GM18868 (cell line): ENCODE measurements at regions not wholly inside any gene's neighbourhood (a gene's known extent, or its start where the extent isn't known, plus 50 kb on each side); places are given as distances from the start of the nearest gene placed in this dataset.
"Not testable (repeated sequence)": the region's sequence is repeated elsewhere in the genome, so short reads cannot be mapped to it uniquely, and the experiment has no call there.

ENCODE experiments used
- ATAC-seq: cut with Tn5 transposase; IDR thresholded peaks from one replicate; pipeline ENCODE4 v1.9.1; 2021; ENCODE audit warnings: mild to moderate bottlenecking, moderate library complexity; ENCODE audit not compliant: unreplicated experiment

DNA sequence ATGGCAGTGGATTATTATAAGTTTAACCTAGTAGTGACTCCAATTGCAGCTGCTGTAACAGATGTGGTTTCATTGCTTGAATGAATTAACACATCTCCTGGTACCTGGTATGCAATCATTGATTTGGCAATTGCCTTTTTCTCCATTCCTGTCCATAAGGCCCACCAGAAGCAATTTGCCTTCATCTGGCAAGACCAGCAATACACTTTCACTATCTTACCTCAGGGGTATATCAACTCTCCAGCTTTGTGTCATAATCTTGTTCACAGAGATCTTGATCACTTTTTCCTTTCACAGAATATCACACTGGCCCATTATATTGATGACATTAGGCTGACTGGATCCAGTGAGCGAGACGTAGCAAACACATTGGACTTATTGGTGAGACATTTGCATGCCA, 128.7 kb upstream of the ZC3H12C start:
- ATAC-seq, result no peak

DNA sequence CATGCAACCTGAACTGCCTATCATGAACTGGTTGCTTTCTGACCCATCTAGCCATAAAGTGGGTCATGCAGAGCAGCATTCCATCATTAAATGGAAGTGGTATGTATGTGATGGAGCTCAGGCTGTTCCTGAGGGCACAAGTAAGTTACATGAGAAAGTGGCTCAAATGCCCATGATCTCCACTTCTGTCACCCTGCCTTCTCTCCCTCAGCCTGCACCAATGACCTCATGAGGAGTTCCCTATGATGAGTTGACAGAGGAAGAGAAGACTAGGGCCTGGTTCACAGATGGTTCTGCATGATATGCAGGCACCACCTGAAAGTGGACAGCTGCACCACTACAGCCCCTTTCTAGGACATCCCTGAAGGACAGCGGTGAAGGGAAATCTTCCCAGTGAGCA, 127.7 kb upstream of the ZC3H12C start:
- ATAC-seq, result not testable (repeated sequence)

DNA sequence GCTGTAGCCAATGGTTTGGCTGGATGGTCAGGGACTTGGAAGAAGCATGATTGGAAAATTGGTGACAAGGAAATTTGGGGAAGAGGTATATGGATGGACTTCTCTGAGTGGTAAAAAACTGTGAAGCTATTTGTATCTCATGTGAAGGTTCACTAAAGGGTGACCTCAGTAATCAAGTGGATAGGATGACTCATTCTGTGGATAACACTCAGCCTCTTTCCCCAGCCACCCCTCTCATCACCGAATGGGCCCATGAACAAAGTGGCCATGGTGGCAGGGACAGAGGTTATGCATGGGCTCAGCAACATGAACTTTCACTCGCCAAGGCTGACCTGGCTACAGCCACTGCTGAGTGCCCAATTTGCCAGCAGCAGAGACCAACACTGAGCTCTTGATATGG, 127.3 kb upstream of the ZC3H12C start:
- not testable (repeated sequence) for ATAC-seq

DNA sequence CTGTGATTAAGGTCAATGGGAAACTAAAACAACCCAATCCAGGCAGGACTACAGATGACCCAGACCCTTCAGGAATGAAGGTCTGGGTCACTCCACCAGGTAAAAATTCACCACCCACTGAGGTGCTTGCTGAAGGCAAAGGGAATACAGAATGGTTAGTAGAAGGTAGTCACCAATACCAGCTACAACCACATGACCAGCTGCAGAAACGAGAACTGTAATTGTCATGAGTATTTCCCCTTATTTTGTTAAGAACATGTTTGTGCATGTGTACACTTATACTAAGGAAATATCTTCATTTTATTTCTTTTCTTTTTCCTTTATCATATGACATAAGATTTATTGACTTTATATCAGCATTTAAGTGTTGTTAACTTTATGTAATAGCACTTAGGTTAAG, 126.1 kb upstream of the ZC3H12C start:
- not testable (repeated sequence) for ATAC-seq

DNA sequence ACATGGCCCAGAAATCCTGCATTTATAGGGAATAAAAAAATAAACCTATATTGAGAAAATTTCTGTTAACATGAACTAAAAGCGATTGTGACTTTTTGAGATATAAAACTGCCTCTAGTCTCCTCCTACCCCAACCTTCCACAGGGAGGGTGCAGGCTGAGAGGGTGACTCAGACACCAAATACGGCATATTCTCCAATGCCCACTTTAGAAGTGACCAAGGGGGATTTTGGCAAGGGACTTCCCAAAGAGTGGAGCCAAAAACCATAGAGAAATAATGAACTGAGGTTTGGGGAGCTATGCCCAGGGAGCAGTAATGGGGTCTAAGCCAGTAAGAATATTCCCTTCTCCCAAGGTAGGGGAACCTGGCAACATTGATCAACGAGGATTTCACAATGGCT, 124.9 kb upstream of the ZC3H12C start:
- ATAC-seq, result peak; percentile 38

DNA sequence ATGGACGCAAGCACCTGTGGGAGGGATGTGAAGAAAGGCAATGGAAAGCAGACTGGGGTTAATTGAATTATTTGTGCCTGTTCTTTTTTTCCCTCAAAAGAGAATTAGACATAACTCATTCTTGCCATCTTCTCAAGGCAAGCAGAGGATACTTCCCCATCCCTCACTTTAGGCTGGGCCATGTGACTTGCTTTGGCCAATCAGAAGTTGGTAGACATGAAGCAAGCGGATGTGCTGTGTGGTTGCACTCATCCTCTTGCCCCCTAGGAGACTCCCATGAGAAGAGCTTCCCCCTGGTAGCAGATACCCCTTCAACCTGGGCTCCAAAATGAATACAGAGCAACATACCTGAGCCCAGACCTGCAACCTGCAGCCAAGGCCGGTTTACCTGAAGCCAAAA, 124.4 kb upstream of the ZC3H12C start:
- ATAC-seq, result no peak

DNA sequence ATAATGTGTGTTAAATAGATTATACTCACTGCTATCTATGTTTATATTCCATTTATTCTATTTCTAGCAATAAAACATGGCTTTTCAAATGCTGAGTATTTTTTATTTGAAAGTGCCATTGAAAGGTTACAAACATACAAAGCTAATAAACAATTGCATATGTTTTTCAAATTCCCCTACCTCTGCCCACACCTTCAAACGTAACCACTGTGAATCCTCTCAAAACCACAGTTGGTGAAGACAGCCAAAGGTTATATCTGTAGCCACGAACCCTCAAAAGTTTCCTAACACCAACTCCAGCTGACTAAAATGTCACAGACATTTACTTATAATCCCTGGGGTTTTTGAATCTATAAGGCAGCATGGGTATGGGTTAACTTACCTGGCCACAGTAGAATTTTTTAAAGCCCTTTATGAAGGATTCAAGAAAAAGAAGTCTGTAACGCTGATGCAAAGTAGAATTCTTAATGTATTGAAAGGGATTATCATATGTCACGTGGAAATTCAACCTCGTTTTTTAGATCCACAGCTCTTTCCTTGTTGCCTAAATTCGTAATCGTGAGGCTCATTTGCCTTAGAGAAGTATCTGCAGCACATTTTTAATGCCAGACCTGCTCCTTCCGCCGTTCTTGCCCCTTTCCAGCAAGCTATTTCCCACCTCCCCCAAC, 122.5 kb upstream of the ZC3H12C start:
- ATAC-seq, result peak; percentile 61

DNA sequence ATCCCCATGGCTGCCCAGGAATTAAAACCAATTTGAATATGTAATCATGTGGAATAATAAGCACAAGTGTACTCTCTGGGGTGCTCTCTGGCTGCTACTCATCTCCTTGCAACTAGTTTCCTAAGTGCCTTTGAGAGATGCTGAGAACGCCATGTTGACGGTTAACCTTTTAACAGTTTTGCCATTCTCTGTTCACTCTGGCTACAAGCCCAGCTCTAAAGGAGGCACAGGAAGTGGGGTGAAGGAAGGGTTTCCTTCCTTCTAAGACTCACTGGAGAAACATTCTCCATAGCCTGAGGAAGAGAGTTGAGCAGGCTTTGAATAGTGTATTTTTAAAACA, 122.0 kb upstream of the ZC3H12C start:
- ATAC-seq, result no peak

DNA sequence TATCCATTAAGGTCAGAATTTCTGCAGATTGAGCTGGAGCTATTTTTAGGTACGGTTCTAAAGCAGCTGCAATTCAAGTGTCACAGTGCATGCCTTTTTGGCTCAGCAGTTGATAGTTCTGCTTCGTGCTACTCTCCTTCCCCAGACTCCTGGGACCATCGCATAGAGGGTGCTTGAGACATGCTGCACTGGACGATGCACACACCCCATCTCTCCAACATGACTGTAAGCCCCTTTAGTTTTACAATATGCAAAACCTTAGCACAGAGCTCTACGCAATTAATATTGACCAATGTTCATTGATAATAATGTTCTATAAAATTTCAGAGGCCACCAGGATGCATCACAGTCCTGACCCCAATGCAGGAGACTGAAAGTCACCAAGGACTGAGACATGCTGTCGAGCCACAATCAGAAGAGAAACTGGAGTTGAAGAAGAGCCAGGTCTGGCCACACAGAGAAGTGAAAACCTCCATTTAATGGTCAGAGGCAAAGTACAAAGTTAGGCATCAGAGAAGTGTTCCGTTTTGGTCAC, 120.9 kb upstream of the ZC3H12C start:
- peak; percentile 53 for ATAC-seq

DNA sequence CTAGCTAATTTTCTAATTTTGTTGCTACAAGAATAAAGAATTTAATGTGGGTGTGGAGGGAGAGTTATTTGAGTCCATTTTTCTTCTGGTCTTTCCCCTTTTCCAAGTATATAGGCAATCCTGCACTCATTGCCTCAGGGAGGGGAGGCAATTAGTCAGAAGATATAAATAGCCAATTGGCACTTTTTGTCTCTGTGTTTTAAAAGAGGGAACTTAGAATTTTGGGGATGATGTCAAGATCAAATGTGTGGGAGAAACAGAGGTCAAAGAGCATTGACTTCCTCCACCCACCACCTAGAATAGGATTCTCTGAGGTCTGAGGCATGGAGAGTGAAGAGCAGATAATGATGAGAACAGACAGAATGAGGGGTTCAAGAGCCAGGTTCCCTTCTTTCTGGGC, 120.3 kb upstream of the ZC3H12C start:
- no peak for ATAC-seq

DNA sequence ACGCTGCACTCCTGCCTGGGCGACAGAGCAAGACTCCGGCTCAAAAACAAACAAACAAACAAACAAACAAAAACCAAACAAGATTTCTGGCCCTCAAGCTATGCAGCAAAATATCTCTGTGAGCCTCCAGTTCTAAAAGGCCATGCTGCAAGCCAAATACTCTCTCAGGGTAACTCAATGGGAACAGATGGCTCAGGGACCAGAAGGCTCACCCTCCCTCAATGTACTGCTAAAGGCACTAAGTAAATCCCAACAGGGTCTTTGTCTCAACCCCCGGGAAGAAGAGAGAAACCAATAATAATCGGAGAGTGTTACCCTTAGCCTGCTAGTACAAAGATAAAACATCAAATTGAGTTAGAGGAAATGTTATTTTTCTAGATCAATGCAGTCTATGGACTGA, 119.7 kb upstream of the ZC3H12C start:
- ATAC-seq, result no peak

DNA sequence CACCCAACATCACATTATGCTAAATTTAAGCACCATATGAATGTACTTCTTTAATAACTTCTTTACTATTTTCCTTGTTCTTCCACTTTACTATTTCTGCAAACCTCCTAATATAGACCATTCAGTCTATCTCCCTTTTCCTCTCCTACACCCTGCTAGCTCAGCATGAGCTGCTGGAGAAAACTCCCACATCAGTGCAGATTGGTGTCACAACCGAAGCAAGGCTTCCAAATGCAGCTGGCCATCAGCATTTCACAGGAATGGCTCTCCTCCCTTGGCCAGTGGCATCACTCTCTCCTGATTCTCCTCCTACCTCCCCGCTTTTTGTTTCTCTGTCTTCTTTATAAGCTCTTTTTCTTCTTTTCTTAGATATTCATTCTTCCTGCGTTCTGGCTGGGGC, 118.7 kb upstream of the ZC3H12C start:
- ATAC-seq, result no peak

DNA sequence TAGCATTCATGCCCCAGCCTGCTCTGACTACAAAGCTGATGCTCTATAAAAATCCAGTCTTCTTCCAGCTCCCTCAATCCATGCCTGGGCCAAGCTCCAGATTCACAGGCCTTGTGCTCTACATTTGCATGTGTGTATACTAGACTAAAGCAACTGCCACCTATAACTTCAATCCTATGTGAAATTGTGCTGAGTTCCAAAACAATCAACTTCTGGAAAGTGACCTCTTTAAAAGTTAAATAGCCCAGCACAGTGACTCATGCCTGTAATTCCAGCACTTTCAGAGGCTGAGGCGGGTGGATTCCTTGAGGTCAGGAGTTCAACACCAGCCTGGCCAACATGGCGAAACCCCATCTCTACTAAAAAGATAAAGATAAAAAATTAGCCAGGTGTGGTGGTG, 114.3 kb upstream of the ZC3H12C start:
- ATAC-seq, result no peak

DNA sequence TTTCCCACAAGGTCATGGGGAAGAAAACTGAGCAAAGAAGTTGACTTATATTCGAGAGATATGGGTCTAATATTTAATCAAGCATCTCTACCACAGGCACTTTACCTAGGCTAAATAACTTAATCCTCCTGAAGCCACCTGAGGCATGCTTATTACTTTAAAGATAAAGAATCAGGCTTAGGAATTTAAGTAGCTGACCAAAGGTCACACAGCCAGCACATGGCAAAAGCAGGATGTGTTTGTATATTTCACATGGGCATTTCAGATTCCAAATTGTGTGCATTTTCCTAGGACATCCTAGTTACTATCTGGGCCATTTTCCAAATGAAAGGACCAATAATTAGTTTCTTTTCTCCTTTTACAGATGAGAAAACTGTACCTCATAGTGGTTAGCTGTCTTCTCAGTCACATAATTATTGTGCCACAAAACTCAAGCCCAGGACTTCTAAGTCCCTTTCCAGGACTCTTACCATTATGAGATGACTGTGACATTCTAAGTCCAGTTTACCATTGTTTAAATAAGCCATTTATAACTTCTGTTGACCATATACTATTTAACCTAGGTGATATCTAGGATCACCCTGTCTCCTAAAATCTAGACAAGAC, 112.1 kb upstream of the ZC3H12C start:
- no peak for ATAC-seq

DNA sequence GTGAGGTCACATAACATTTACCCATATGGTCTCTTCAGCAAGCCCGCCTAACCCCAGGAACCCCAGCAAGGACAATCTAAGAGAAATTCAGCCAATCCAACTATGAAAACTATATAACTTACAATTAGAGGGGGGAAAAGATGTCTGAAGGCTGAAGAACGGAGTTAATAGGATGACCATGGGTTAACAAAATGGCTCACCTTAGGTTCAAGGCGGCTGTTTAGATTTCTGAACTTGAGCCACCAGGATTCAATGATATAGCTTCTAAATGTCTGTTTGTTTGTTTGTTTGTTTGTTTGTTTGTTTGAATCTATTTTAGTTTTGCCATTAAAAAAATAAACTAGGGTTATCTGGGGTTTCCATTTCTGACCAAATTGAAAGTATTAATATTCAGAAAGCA, 109.8 kb upstream of the ZC3H12C start:
- ATAC-seq, result no peak

DNA sequence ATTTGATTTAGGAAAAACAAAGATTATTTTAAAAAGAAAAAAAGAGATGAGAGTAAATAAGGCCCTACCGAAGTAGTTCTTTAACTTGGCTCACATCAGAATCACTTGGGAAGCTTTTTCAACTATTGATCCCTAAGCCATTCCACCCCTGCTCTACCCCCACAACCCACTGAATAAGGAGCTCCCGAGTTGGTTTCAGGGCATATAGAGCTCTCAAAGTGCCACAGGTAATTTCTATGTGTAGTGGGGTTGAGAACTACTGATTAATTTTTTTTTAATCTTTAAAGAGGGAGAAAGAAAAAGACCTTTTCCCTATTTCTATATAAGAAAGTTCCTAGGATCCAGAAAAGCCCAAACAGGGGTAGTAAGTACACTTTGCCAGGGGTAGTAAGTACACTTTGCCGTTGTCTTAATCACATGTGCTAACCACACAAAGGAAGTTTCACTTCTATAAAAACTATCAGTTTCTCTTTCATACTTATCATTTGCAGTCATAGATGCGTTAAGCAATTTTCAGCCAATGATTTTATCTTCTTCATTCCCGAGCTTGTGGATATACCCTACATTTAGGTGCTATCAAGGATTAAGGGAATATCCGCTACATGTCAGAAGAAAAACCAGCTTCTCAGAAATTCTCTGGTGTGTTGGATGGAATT, 108.4 kb upstream of the ZC3H12C start:
- ATAC-seq, result peak; percentile 97

DNA sequence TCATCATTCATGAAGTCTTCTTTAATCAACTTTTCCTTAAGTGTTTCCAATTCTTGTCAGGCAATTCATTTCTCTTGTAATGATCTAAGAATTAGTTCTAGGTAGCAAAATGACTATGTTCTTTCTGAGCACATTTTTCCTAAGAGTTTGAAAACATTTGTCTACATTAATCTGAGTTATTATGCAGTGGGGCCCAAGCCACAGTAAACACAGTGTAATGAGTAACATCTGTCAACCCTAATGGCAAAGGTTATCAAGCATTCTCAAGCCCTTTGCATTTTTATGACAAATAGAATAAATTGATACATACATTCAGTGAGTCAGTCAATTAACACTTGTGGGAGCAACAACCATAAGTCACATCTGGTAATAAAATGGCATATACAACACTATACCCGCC, 106.7 kb upstream of the ZC3H12C start:
- no peak for ATAC-seq

DNA sequence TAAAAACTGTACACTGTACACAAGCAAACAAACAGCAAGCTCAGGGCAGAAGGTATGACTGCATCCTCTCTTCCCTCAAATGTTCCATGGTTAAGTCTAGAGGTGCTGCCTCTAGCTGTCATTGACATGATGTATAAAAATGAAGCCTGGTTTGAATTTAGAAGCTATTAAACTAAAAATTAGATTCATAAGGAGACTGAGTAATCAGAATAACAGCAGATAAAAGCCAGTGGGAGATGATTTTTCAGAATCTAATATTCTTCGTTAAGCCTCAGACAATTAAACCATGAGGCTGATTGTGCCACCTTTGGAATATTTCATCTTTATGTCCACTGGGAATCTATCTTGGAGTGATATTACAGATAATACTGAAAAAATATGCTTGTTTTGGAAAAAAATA, 101.4 kb upstream of the ZC3H12C start:
- no peak for ATAC-seq

DNA sequence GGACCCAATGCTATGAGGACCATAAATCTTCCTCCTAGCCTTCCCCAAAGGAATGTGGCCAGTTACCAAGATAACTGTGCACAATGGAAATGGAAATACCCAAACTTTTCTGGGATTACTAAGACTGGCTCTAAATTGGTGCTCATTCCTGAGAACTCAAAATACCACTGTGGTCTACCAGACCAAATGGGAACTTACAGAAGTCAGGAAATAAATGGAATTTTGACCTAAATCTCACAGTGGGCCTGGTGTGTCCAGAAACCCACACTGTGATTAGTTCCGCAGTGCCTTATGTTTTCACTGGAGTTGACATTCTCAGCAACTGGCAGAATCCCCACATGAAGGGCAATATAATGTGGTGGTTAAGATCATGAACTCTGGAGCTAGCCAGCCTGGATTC, 99.4 kb upstream of the ZC3H12C start:
- ATAC-seq, result no peak

DNA sequence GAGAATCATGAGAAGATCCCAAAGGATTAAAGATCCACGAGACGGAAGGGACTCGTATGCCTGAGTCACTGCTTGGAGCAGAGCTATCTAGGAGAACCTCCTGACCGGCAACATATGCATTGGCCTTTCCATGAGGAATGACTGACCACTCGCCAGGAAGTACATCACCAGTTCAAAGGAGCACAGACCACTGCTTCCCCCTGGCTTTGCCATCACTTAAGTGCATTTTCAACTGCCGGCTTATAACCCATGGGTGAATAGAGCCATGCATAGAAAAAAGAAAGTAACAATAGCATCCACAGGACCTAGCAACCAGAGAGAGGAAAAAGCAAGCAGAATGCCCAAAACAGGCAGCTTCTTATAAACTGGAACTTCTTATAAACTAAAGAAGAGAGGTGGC, 98.3 kb upstream of the ZC3H12C start:
- ATAC-seq, result no peak

DNA sequence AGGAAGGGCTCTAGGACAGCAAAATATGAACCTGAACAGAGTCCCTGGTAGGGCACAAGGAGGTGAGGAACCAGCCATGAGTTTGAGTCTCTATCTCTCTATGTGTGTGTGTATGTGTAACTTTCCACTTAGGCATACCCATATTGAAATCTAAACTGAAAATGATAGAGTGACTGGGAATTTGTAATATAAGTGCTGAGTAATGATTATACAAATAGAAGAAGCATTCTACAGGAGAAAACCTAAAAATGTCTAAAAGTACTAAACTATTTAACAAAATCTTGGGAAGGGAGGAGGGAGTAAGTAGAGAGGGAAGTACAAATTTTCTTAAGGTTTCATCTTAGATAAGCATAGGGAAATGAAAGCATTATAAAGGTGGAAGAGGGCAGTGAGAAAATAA, 97.1 kb upstream of the ZC3H12C start:
- ATAC-seq, result no peak

DNA sequence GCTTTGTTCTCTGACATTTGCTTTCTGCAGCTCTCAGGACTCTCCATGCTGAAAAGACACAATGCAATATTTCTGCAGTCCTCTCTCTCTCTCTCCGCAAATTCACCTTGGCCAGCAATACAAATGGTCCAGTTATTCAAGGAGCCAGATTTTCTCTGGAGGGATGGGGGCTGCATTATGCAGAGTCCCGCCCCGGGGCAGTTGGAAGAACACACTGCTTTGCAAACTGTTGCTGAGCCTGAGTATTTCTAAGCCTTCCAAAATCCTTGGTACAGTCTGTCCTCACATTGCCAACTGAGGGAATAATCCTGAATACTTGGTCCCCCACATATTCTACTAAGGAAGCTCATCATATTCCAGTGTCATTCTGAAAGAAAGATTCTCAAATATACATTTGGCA, 94.3 kb upstream of the ZC3H12C start:
- ATAC-seq, result no peak
